ENCODE measurements at regions not wholly inside any gene's neighbourhood (a gene's known extent, or its start where the extent isn't known, plus 50 kb on each side); places are given as distances from the start of the nearest gene placed in this dataset.

GRCh38 chr6:146944077-146944476 lies 260.1 kb upstream of the STXBP5 start:
- no peaks in the 10 kb centered on the region for H4K20me1 ChIP-seq (ENCODE audit: insufficient read depth, low read length)
- H3F3A ChIP-seq (ENCODE audit: insufficient read depth, low read length), result no peaks in the 10 kb centered on the region
- H3K4me1 ChIP-seq (ENCODE audit: low read length), result no peaks in the 10 kb centered on the region
- no peak overlapping the region for H2AFZ ChIP-seq (ENCODE audit: low read length)
- H3K27me3 ChIP-seq (replicated peaks; ENCODE audit: insufficient read depth, low read length), result no peaks in the 10 kb centered on the region
- no peak for DNase-seq
- no peak overlapping the region for H3K27ac ChIP-seq (ENCODE audit: low read length)
- no peaks in the 10 kb centered on the region for H3K9me3 ChIP-seq (replicated peaks; ENCODE audit: insufficient read depth, low read length)
- no peaks in the 10 kb centered on the region for H3K9me2 ChIP-seq (replicated peaks; ENCODE audit: insufficient read depth, low read length)
- H3K79me2 ChIP-seq (ENCODE audit: low read length), result no peaks in the 10 kb centered on the region
- no peaks in the 10 kb centered on the region for H3K36me3 ChIP-seq (replicated peaks; ENCODE audit: insufficient read depth, low read length)
- no peak overlapping the region for H3K4me3 ChIP-seq (ENCODE audit: low read length)
- no peak overlapping the region for H3K9ac ChIP-seq (ENCODE audit: low read length)
- H3K4me2 ChIP-seq (ENCODE audit: low read depth, low read length), result no peak overlapping the region
- TF ChIP-seq CTCF (IDR thresholded peaks at IDR 0.05; ENCODE audit: low read length) (no peak), EZH2phosphoT487 (IDR thresholded peaks at IDR 0.05; ENCODE audit: low read length) (no peak), EZH2 (optimal IDR thresholded peaks at IDR 0.05; ENCODE audit: low read depth, low read length) (no peak)

GRCh38 chr6:146944809-146945208 lies 259.4 kb upstream of the STXBP5 start:
- Histone ChIP-seq H2AFZ (ENCODE audit: low read length) (no peak overlapping the region), H3F3A (ENCODE audit: insufficient read depth, low read length) (no peaks in the 10 kb centered on the region), H3K27ac (ENCODE audit: low read length) (no peak overlapping the region), H3K4me1 (ENCODE audit: low read length) (no peaks in the 10 kb centered on the region), H3K27me3 (replicated peaks; ENCODE audit: insufficient read depth, low read length) (no peaks in the 10 kb centered on the region), H3K9me3 (replicated peaks; ENCODE audit: insufficient read depth, low read length) (no peaks in the 10 kb centered on the region), H4K20me1 (ENCODE audit: insufficient read depth, low read length) (no peaks in the 10 kb centered on the region), H3K36me3 (replicated peaks; ENCODE audit: insufficient read depth, low read length) (no peaks in the 10 kb centered on the region), H3K9ac (ENCODE audit: low read length) (no peak overlapping the region), H3K9me2 (replicated peaks; ENCODE audit: insufficient read depth, low read length) (no peaks in the 10 kb centered on the region), H3K4me2 (ENCODE audit: low read depth, low read length) (no peak overlapping the region), H3K4me3 (ENCODE audit: low read length) (no peak overlapping the region), H3K79me2 (ENCODE audit: low read length) (no peaks in the 10 kb centered on the region)
- no peak for DNase-seq
- no peak for TF ChIP-seq EZH2 (optimal IDR thresholded peaks at IDR 0.05; ENCODE audit: low read depth, low read length)
- no peak for TF ChIP-seq EZH2phosphoT487 (IDR thresholded peaks at IDR 0.05; ENCODE audit: low read length)
- TF ChIP-seq CTCF (IDR thresholded peaks at IDR 0.05; ENCODE audit: low read length), result no peak

GRCh38 chr6:146946559-146946958 lies 257.7 kb upstream of the STXBP5 start:
- Histone ChIP-seq H3K9me2 (replicated peaks; ENCODE audit: insufficient read depth, low read length) (no peaks in the 10 kb centered on the region), H3K9me3 (replicated peaks; ENCODE audit: insufficient read depth, low read length) (no peaks in the 10 kb centered on the region), H3K4me1 (ENCODE audit: low read length) (no peaks in the 10 kb centered on the region), H3K4me2 (ENCODE audit: low read depth, low read length) (no peak overlapping the region), H3K9ac (ENCODE audit: low read length) (no peak overlapping the region), H3K27ac (ENCODE audit: low read length) (no peak overlapping the region), H4K20me1 (ENCODE audit: insufficient read depth, low read length) (no peaks in the 10 kb centered on the region), H3K36me3 (replicated peaks; ENCODE audit: insufficient read depth, low read length) (no peaks in the 10 kb centered on the region), H3K27me3 (replicated peaks; ENCODE audit: insufficient read depth, low read length) (no peaks in the 10 kb centered on the region), H2AFZ (ENCODE audit: low read length) (no peak overlapping the region), H3K79me2 (ENCODE audit: low read length) (no peaks in the 10 kb centered on the region), H3F3A (ENCODE audit: insufficient read depth, low read length) (no peaks in the 10 kb centered on the region), H3K4me3 (ENCODE audit: low read length) (no peak overlapping the region)
- no peak for DNase-seq
- TF ChIP-seq EZH2 (optimal IDR thresholded peaks at IDR 0.05; ENCODE audit: low read depth, low read length) (no peak), CTCF (IDR thresholded peaks at IDR 0.05; ENCODE audit: low read length) (no peak), EZH2phosphoT487 (IDR thresholded peaks at IDR 0.05; ENCODE audit: low read length) (no peak)

All from MM.1S (cell line).